Hepatocyte (in vitro differentiated cells): ENCODE measurements at regions not wholly inside any gene's neighbourhood (a gene's known extent, or its start where the extent isn't known, plus 50 kb on each side); places are given as distances from the start of the nearest gene placed in this dataset. TPM values are rescaled to one million over a fixed set of nuclear protein-coding genes. Genes with fewer than 3 reads are reported as not detected.

Source experiments
- DNase-seq: peaks from one replicate; pipeline ENCODE4 v3.0.0-alpha.2; 2016; ENCODE audit warnings: low spot score
- H2AFZ ChIP-seq: fragments of 200-600 bp; sonication (generic); 2 replicates; pipeline ENCODE4 v1.6.0; 2016; ENCODE audit warnings: antibody characterized with exemption, mild to moderate bottlenecking
- H3K27ac ChIP-seq: fragments of 200-600 bp; sonication (generic); 2 replicates; pipeline ENCODE4 v1.5.1; 2016; ENCODE audit warnings: mild to moderate bottlenecking
- H3K27me3 ChIP-seq: fragments of 200-600 bp; sonication (generic); 2 replicates; pipeline ENCODE4 v1.6.1; 2016
- H3K36me3 ChIP-seq: fragments of 200-600 bp; sonication (generic); replicated peaks from 2 replicates; pipeline ENCODE4 v1.5.1; 2016; ENCODE audit warnings: low read depth; ENCODE audit not compliant: insufficient read depth
- H3K4me1 ChIP-seq: fragments of 200-600 bp; sonication (generic); 2 replicates; pipeline ENCODE4 v1.5.1; 2016; ENCODE audit warnings: mild to moderate bottlenecking, moderate library complexity; ENCODE audit not compliant: insufficient read depth
- H3K4me2 ChIP-seq: fragments of 200-600 bp; sonication (generic); 2 replicates; pipeline ENCODE4 v1.6.0; 2016
- H3K4me3 ChIP-seq: fragments of 200-600 bp; sonication (generic); 2 replicates; pipeline ENCODE4 v1.5.1; 2016; ENCODE audit warnings: mild to moderate bottlenecking
- H3K79me2 ChIP-seq: fragments of 200-600 bp; sonication (generic); 2 replicates; pipeline ENCODE4 v1.6.0; 2017; ENCODE audit warnings: mild to moderate bottlenecking
- H3K9me2 ChIP-seq: fragments of 200-600 bp; sonication (generic); replicated peaks from 2 replicates; pipeline ENCODE4 v1.6.0; 2017; ENCODE audit warnings: mild to moderate bottlenecking; ENCODE audit not compliant: insufficient read depth
- H3K9me3 ChIP-seq: fragments of 200-600 bp; sonication (generic); 2 replicates; pipeline ENCODE4 v1.5.1; 2016; ENCODE audit warnings: low read depth, mild to moderate bottlenecking
- H4K20me1 ChIP-seq: fragments of 200-600 bp; sonication (generic); 2 replicates; pipeline ENCODE4 v1.6.0; 2016; ENCODE audit warnings: mild to moderate bottlenecking; ENCODE audit not compliant: insufficient read depth, poor library complexity, severe bottlenecking
- EZH2 ChIP-seq: fragments of 200-600 bp; sonication (generic); IDR thresholded peaks from 2 replicates; pipeline ENCODE4 v1.6.1; 2016; ENCODE audit warnings: antibody characterized with exemption, mild to moderate bottlenecking, borderline replicate concordance
- EZH2phosphoT487 ChIP-seq: fragments of 200-600 bp; sonication (generic); IDR thresholded peaks from one replicate; pipeline ENCODE4 v1.6.1; 2018; ENCODE audit warnings: antibody characterized with exemption, mild to moderate bottlenecking, low read depth, moderate library complexity; ENCODE audit not compliant: unreplicated experiment, severe bottlenecking
- WGBS: methylation state at CpG from one replicate; pipeline ENCODE4 v1.1.6; 2016; ENCODE audit warnings: low lambda C conversion rate; ENCODE audit errors: missing lambda C conversion rate; 5-methylcytosine and 5-hydroxymethylcytosine counted together
- small RNA-seq: library from RNA; depleted of rRNA; stranded (forward); fragments of <200 nt; gene quantifications from one replicate; pipeline ENCODE3, GENCODE V24; 2014
- TF ChIP-seq, protein P1 (sequence below): fragments of 200-600 bp; sonication (generic); IDR thresholded peaks from 2 replicates; pipeline ENCODE4 v1.5.1; 2016; ENCODE audit warnings: antibody characterized with exemption, mild to moderate bottlenecking; ENCODE audit not compliant: poor library complexity

DNA sequence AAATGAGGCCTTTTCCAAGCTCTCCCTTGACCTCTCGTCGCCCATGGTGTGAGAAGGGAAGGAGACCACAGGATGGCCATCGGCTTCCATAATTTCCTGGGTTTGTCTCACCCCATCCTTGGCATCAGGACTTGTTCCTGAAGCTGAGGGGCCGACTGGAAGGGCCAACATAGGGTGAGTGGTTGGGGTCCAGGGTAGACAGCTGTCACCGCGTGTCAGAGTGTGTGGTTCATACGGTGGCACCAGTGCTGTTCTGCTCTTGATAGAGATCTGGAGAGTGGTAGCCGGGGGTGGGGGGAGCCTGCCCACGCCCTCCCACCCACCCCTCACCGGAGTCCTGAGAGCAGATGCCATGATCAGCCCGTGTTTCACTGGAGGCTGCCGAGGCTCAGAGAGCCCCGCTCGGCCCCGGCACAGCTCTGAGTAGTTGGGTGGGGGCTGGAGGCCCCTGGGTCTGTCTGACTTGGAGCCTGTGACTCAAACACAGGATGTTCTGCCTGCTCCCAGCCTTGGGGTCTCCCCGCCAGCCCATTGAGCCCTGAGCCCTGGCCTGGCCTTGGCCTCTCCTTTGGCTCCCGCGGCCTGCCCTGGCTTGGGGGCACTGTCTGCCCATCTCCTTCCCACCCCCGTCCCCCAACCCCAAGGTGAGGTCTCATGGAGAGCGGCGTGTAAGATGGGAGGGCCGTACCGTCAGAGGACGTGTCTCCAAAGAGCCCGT lies 53.1 kb upstream of the IER5L start:
- H3K9me2 ChIP-seq = no peaks in the 10 kb centered on the region
- TF ChIP-seq EZH2 (no peak), EZH2phosphoT487 (no peak)
- TF ChIP-seq, protein P1, sequence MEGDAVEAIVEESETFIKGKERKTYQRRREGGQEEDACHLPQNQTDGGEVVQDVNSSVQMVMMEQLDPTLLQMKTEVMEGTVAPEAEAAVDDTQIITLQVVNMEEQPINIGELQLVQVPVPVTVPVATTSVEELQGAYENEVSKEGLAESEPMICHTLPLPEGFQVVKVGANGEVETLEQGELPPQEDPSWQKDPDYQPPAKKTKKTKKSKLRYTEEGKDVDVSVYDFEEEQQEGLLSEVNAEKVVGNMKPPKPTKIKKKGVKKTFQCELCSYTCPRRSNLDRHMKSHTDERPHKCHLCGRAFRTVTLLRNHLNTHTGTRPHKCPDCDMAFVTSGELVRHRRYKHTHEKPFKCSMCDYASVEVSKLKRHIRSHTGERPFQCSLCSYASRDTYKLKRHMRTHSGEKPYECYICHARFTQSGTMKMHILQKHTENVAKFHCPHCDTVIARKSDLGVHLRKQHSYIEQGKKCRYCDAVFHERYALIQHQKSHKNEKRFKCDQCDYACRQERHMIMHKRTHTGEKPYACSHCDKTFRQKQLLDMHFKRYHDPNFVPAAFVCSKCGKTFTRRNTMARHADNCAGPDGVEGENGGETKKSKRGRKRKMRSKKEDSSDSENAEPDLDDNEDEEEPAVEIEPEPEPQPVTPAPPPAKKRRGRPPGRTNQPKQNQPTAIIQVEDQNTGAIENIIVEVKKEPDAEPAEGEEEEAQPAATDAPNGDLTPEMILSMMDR = no peak
- H3K4me3 ChIP-seq = no peak overlapping the region
- no peaks in the 10 kb centered on the region for H3K36me3 ChIP-seq
- no peaks in the 10 kb centered on the region for H3K27me3 ChIP-seq
- H3K9me3 ChIP-seq = no peaks in the 10 kb centered on the region
- peaks cover 7% of the 10 kb centered on the region for H3K4me1 ChIP-seq
- no peaks in the 10 kb centered on the region for H4K20me1 ChIP-seq
- no peak overlapping the region for H3K4me2 ChIP-seq
- WGBS = 91% methylated on average over 23 of the region's 25 CpGs
- no peaks in the 10 kb centered on the region for H3K79me2 ChIP-seq
- H2AFZ ChIP-seq = no peak overlapping the region
- no peak overlapping the region for H3K27ac ChIP-seq
- DNase-seq = no peak

DNA sequence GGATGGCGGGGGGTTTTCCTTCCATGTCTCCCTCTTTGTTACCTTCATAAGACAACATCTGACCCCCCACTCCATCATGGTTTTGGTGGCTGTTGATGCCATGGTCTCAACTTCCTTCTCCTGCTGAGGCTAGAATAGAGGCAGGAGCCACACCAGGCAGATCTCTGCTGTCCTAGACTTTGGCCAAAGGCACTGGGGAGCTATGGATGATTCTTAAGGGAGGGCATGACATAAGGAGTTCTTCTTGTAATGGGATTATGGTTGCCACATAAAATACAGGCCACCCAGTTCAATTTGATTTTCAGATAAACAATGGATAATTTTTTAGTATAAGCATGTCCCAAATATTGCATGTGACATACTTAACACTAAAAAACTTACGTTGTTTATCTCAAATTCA lies 52.2 kb upstream of the IER5L start:
- Histone ChIP-seq H3K36me3 (no peaks in the 10 kb centered on the region), H3K4me3 (no peak overlapping the region), H2AFZ (no peak overlapping the region), H3K27me3 (no peaks in the 10 kb centered on the region), H3K9me3 (no peaks in the 10 kb centered on the region), H4K20me1 (no peaks in the 10 kb centered on the region), H3K9me2 (no peaks in the 10 kb centered on the region), H3K4me1 (peaks cover 12% of the 10 kb centered on the region), H3K27ac (peak overlapping the region; percentile 88), H3K4me2 (no peak overlapping the region), H3K79me2 (no peaks in the 10 kb centered on the region)
- 86% methylated on average over 2 of the region's 2 CpGs for WGBS
- no peak for DNase-seq
- TF ChIP-seq EZH2 (no peak), EZH2phosphoT487 (no peak)
- TF ChIP-seq, protein P1 = no peak

Small RNA genes lying in the stretch of these regions (small RNA-seq; reads per million reads assigned to genes)
- gene AL353803.5 = not detected
- gene RN7SL159P = not detected
